Hepatocyte (in vitro differentiated cells): ENCODE measurements at regions not wholly inside any gene's neighbourhood (a gene's known extent, or its start where the extent isn't known, plus 50 kb on each side); places are given as distances from the start of the nearest gene placed in this dataset.

ENCODE experiments used
- DNase-seq: peaks from one replicate; pipeline ENCODE4 v3.0.0-alpha.2; 2016; ENCODE audit warnings: low spot score
- H2AFZ ChIP-seq: fragments of 200-600 bp; sonication (generic); 2 replicates; pipeline ENCODE4 v1.6.0; 2016; ENCODE audit warnings: antibody characterized with exemption, mild to moderate bottlenecking
- H3K27ac ChIP-seq: fragments of 200-600 bp; sonication (generic); 2 replicates; pipeline ENCODE4 v1.5.1; 2016; ENCODE audit warnings: mild to moderate bottlenecking
- H3K27me3 ChIP-seq: fragments of 200-600 bp; sonication (generic); 2 replicates; pipeline ENCODE4 v1.6.1; 2016
- H3K36me3 ChIP-seq: fragments of 200-600 bp; sonication (generic); replicated peaks from 2 replicates; pipeline ENCODE4 v1.5.1; 2016; ENCODE audit warnings: low read depth; ENCODE audit not compliant: insufficient read depth
- H3K4me1 ChIP-seq: fragments of 200-600 bp; sonication (generic); 2 replicates; pipeline ENCODE4 v1.5.1; 2016; ENCODE audit warnings: mild to moderate bottlenecking, moderate library complexity; ENCODE audit not compliant: insufficient read depth
- H3K4me2 ChIP-seq: fragments of 200-600 bp; sonication (generic); 2 replicates; pipeline ENCODE4 v1.6.0; 2016
- H3K4me3 ChIP-seq: fragments of 200-600 bp; sonication (generic); 2 replicates; pipeline ENCODE4 v1.5.1; 2016; ENCODE audit warnings: mild to moderate bottlenecking
- H3K79me2 ChIP-seq: fragments of 200-600 bp; sonication (generic); 2 replicates; pipeline ENCODE4 v1.6.0; 2017; ENCODE audit warnings: mild to moderate bottlenecking
- H3K9me2 ChIP-seq: fragments of 200-600 bp; sonication (generic); replicated peaks from 2 replicates; pipeline ENCODE4 v1.6.0; 2017; ENCODE audit warnings: mild to moderate bottlenecking; ENCODE audit not compliant: insufficient read depth
- H3K9me3 ChIP-seq: fragments of 200-600 bp; sonication (generic); 2 replicates; pipeline ENCODE4 v1.5.1; 2016; ENCODE audit warnings: low read depth, mild to moderate bottlenecking
- H4K20me1 ChIP-seq: fragments of 200-600 bp; sonication (generic); 2 replicates; pipeline ENCODE4 v1.6.0; 2016; ENCODE audit warnings: mild to moderate bottlenecking; ENCODE audit not compliant: insufficient read depth, poor library complexity, severe bottlenecking
- CTCF ChIP-seq: fragments of 200-600 bp; sonication (generic); IDR thresholded peaks from 2 replicates; pipeline ENCODE4 v1.5.1; 2016; ENCODE audit warnings: antibody characterized with exemption, mild to moderate bottlenecking; ENCODE audit not compliant: poor library complexity
- EZH2 ChIP-seq: fragments of 200-600 bp; sonication (generic); IDR thresholded peaks from 2 replicates; pipeline ENCODE4 v1.6.1; 2016; ENCODE audit warnings: antibody characterized with exemption, mild to moderate bottlenecking, borderline replicate concordance
- EZH2phosphoT487 ChIP-seq: fragments of 200-600 bp; sonication (generic); IDR thresholded peaks from one replicate; pipeline ENCODE4 v1.6.1; 2018; ENCODE audit warnings: antibody characterized with exemption, mild to moderate bottlenecking, low read depth, moderate library complexity; ENCODE audit not compliant: unreplicated experiment, severe bottlenecking
- WGBS: methylation state at CpG from one replicate; pipeline ENCODE4 v1.1.6; 2016; ENCODE audit warnings: low lambda C conversion rate; ENCODE audit errors: missing lambda C conversion rate; 5-methylcytosine and 5-hydroxymethylcytosine counted together

DNA sequence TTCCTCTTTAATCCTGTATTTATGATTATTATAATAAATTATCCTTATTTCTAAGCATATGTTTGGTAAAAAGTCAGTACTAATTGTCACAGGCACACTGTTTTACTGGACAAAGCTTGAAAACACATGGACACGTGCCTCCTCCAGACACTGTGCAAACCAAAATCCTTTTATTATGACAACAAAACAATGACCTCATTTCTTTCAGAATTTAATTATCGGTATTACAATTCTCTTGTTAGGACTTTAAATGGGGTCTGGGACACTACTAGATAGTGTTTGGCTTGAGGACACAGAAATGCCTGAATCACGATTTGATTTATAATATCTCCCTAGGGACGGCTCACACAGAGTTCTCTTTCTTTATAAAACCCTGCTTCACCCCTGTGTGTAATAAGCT, 107.3 kb upstream of the IGSF10 start:
- no peaks in the 10 kb centered on the region for H3K4me1 ChIP-seq
- H4K20me1 ChIP-seq: no peaks in the 10 kb centered on the region
- H3K27me3 ChIP-seq: no peaks in the 10 kb centered on the region
- H3K36me3 ChIP-seq: no peaks in the 10 kb centered on the region
- DNase-seq: no peak
- no peak overlapping the region for H3K4me3 ChIP-seq
- no peaks in the 10 kb centered on the region for H3K9me2 ChIP-seq
- no peak overlapping the region for H3K27ac ChIP-seq
- no peaks in the 10 kb centered on the region for H3K79me2 ChIP-seq
- no peak overlapping the region for H3K4me2 ChIP-seq
- 64% methylated on average over 4 of the region's 4 CpGs for WGBS
- H3K9me3 ChIP-seq: no peaks in the 10 kb centered on the region
- H2AFZ ChIP-seq: no peak overlapping the region
- TF ChIP-seq EZH2: no peak
- TF ChIP-seq CTCF: no peak
- no peak for TF ChIP-seq EZH2phosphoT487

GRCh38 chr3:151567477-151567876, 106.6 kb upstream of the IGSF10 start:
- WGBS: 86% methylated on average over 2 of the region's 2 CpGs
- no peak overlapping the region for H3K27ac ChIP-seq
- H3K9me3 ChIP-seq: no peaks in the 10 kb centered on the region
- no peaks in the 10 kb centered on the region for H3K36me3 ChIP-seq
- H3K79me2 ChIP-seq: no peaks in the 10 kb centered on the region
- no peak overlapping the region for H2AFZ ChIP-seq
- no peaks in the 10 kb centered on the region for H4K20me1 ChIP-seq
- no peaks in the 10 kb centered on the region for H3K4me1 ChIP-seq
- DNase-seq: no peak
- TF ChIP-seq EZH2phosphoT487 (no peak), CTCF (no peak), EZH2 (no peak)
- H3K27me3 ChIP-seq: no peaks in the 10 kb centered on the region
- H3K4me3 ChIP-seq: no peak overlapping the region
- no peak overlapping the region for H3K4me2 ChIP-seq
- H3K9me2 ChIP-seq: no peaks in the 10 kb centered on the region

DNA sequence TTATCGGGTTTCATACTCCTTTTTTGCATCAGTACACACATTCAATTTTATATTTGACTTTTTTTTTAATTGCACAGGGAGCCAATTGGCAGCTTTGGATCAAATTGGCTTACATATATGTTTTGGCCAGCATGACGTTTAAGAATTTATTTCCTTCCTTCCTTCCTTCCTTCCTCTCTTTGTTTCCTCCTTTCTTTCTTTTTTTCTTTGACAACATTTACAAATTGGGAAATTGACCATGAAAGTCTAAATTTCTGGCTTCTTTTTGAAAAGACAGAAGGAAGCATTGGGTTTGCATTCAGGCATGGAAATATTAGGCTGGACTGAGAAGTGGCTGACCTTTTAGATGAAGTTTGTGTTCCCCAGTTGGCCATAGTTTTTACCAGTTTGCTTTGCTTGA, 103.4 kb upstream of the IGSF10 start:
- Histone ChIP-seq H4K20me1 (no peaks in the 10 kb centered on the region), H2AFZ (no peak overlapping the region), H3K27ac (no peak overlapping the region), H3K9me3 (no peaks in the 10 kb centered on the region), H3K36me3 (no peaks in the 10 kb centered on the region), H3K79me2 (no peaks in the 10 kb centered on the region), H3K27me3 (no peaks in the 10 kb centered on the region), H3K4me2 (no peak overlapping the region), H3K9me2 (no peaks in the 10 kb centered on the region), H3K4me3 (no peak overlapping the region), H3K4me1 (peaks cover 10% of the 10 kb centered on the region)
- WGBS: 97% methylated on average over 2 of the region's 2 CpGs
- DNase-seq: no peak
- TF ChIP-seq EZH2: no peak
- no peak for TF ChIP-seq EZH2phosphoT487
- TF ChIP-seq CTCF: no peak

DNA sequence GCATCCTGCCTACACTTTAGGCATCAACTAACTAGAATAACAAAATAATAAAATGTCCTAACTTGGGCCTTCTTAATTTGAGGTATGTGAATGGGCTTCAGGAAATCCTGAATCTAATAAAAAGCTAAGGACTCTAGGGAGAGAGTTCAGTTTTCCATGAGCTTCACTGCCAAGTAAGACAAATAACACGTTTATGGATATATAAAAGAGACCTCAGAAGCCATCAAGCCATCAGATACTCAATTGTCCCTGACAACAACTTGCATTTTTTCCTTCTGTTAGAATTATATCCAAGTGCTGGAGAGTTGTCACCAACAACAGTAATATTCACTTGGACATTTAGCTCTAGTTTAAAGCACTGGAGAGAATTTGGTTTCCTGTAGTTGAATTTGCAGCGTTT, 102.4 kb upstream of the IGSF10 start:
- Histone ChIP-seq H3K36me3 (no peaks in the 10 kb centered on the region), H3K27me3 (no peaks in the 10 kb centered on the region), H4K20me1 (no peaks in the 10 kb centered on the region), H3K4me1 (peaks cover 10% of the 10 kb centered on the region), H3K9me2 (no peaks in the 10 kb centered on the region), H3K27ac (no peak overlapping the region), H2AFZ (no peak overlapping the region), H3K79me2 (no peaks in the 10 kb centered on the region), H3K9me3 (no peaks in the 10 kb centered on the region), H3K4me2 (no peak overlapping the region), H3K4me3 (no peak overlapping the region)
- WGBS: 32% methylated on average over 2 of the region's 2 CpGs
- no peak for TF ChIP-seq EZH2
- TF ChIP-seq EZH2phosphoT487: no peak
- TF ChIP-seq CTCF: no peak
- DNase-seq: no peak
